NCI-H2171 treated with DMSO at 0.1 percent for 48 hours (cell line): ENCODE measurements at regions not wholly inside any gene's neighbourhood (a gene's known extent, or its start where the extent isn't known, plus 50 kb on each side); places are given as distances from the start of the nearest gene placed in this dataset.
"Not testable (repeated sequence)": the region's sequence is repeated elsewhere in the genome, so short reads cannot be mapped to it uniquely, and the experiment has no call there.

Experiments used
- DNase-seq: peaks from one replicate; lab custom pipeline; 2025; lab: John Stamatoyannopoulos, UW

- DNase-seq: no peak
Measured at GRCh38 chr13:100764937-100765336, 90.3 kb upstream of the TMTC4 start.

DNA sequence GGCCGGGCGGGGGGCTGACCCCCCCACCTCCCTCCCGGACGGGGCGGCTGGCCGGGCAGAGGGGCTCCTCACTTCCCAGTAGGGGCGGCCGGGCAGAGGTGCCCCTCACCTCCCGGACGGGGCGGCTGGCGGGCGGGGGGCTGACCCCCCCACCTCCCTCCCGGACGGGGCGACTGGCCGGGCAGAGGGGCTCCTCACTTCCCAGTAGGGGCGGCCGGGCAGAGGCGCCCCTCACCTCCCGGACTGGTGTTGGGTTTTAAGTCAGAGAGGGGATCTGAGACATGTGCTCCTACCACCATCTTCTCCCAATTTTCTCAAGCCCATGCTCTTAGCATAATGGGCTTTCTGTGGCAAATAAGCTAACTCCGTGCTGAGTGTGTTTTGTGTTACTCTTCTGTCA is 87.5 kb upstream of the TMTC4 start:
- DNase-seq: not testable (repeated sequence)

DNA sequence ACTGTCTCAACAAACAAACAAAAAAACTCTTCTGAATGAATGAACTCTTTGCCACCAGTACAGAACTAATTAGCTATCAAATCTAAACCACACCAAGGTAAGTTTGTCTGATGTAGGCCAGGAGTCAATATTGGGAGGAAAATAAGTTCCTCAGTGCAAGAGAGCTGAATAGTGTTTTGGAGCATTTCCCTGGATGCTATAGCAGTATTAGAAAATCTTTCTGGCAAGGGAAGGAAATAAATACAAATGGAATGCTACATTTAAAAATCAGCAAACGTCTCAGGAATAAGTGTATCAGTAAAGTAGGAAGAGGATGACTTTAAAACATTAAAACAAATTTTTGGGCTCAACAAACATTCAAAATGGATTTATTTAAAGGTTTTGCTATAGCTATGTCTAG is 81.3 kb upstream of the TMTC4 start:
- DNase-seq: no peak

GRCh38 chr13:100754459-100754858 is 79.9 kb upstream of the TMTC4 start:
- no peak for DNase-seq

GRCh38 chr13:100753376-100753775 is 78.8 kb upstream of the TMTC4 start:
- DNase-seq: peak; percentile 39

DNA sequence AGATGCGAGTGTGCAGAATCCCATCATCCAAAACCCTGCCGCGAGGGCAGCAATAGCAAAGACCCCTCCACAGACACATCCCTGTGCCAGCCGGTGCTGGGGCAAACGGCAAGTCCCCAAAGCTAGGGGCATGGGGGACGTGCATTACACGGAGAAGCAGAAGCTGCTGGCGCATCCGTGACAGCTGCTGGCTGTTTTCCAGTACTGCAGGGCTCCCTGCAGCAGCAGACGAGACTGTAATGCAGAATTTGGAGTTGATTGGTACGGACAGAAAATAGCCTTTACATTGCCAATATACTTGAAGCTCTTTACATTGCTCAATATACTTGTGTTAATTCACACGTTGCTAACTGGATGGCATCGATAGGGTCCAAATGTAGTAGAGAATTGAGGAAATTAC is 77.2 kb upstream of the TMTC4 start:
- DNase-seq: peak; percentile 25

DNA sequence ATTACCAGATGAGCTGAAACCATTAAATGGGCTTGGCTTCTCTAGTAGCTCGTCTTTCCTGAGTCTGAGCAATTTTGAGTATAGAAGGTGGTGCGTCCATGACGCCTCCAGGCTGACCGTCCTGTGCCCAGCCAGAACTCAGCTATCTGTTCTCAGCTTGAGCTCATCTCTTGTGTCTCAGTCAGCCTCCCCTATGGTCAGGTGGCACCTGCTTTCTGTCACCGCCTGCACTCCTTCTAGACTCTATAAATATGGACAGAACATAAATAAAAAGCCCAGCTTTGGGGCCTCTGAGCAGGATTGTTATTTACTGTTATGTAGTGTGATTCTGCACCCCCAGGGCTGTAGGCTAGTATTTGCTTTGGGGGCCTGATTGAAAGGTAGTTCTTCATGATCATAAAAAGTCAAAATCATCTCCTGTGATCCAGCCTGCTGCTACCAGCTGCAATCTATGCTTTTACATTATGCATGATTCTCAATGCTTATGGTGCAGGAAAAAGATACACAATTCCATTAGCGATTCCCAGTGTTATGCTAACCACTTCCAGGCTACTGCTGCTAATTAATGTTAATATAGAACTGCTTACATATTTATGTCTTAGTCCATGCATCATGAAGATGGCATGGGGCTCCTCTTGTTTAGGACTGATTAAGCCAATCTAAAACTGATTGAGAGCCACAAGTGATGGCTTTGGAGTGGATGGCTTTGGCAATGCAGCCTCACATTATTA is 72.5 kb upstream of the TMTC4 start:
- no peak for DNase-seq

- no peak for DNase-seq
Measured at GRCh38 chr13:100738176-100738855, 63.7 kb upstream of the TMTC4 start.

DNA sequence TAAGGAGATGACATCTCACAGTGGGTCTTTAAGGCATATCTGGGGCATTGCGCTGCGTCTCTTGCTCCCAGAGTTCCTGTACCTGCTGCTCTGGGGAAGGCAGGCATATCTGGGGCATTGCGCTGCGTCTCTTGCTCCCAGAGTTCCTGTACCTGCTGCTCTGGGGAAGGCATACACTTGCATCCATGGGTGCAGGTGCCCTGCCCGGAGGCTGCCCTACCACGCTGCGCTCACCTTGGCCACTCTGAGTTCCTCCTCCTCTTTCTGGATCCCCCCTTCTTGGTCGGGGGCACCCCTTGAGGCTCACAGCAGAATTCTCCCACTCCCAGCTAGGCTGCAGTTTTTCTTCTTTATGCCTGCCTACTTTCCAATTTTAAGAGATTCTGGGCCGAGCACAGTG is 60.9 kb upstream of the TMTC4 start:
- DNase-seq: no peak

DNA sequence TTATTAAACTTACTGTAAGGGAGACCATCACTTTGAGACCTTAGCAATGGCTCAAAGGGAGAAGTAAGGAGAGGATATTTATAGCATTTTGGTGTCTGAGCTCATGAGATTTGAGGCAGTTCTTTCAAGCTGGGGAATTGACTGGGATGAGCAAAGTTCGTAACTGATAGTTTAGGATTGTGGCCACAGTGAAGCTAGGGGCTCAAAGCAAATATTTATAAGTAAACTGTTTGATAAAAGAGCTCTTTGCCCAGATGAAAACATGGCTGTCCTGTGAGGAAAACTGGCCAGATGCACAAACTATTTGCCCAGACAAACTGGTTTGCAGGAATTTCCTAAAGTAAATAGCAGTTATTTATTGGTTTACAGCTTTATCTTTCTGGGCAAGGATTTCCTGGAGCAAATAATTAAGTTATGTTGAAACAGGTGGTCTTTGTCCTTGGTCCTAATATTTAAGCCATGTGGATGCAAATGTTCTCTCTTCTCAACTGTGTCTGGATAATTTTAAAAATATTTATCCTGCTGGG is 59.7 kb upstream of the TMTC4 start:
- DNase-seq: no peak

DNA sequence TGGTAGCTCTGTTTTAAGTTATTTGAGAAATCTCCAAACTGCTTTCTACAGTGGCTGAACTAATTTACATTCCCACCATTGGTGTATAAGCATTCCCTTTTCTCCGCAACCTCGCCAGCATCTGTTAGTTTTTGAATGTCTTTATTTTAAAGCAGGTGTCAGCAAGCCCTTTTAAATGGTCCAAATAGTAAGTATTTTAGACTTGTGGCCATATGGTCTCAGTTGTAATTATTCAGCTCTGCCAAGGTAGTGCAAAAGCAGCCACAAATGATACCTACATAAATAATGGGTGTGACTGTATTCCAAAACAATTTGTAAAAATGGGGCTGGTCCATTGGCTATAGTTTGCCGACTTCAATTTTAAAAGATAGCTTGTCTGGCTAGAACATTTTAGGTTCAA is 58.7 kb upstream of the TMTC4 start:
- peak; percentile 53 for DNase-seq

DNA sequence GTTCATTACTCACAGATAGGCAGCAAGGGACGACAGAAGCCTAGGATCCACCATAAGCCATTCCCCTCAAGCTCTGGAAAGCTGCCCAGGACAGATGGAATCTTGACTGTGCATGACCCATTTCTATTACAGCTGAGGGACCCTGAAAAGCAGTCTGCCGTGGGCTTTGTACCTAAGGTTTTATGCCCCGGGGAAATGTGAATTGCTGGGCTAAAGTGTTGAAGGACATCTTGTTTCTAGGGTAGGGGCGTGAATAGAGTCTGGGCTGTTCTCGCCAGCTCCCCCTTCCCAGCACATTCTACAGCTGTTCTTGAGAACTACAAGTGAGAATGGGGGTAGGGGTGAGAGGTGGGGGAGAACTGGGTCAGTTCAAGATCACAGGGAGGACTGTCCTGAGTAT is 53.6 kb upstream of the TMTC4 start:
- peak; percentile 41 for DNase-seq

- DNase-seq: no peak
Measured at GRCh38 chr13:100725472-100725871, 50.9 kb upstream of the TMTC4 start.

DNA sequence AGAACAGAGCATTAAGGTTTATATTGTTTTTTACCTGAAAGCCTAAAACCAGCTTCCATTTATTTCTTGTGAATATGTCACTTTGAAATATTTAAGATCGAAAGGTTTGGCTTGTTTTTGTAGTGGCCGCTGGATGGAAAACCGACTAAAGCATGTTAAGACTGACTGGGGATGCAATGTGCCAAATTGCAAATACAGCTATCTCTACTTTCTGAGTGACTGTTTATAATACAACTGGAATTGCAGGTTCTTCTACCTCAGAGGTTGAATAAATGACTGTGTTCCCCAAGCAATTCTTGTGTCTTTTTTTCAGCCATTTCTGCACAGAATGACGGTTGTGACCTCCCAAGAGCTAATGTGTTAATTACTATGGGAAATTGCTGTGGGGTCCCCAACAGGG is 50.0 kb upstream of the TMTC4 start:
- DNase-seq: no peak
